Neural progenitor cell (in vitro differentiated cells): ENCODE measurements at regions not wholly inside any gene's neighbourhood (a gene's known extent, or its start where the extent isn't known, plus 50 kb on each side); places are given as distances from the start of the nearest gene placed in this dataset.

Experiments used
- EZH2 ChIP-seq: fragments of 200-600 bp; sonication (generic); IDR thresholded peaks from 2 replicates; pipeline ENCODE4 v1.6.1; 2017; ENCODE audit warnings: antibody characterized with exemption, mild to moderate bottlenecking, moderate library complexity
- EZH2phosphoT487 ChIP-seq: fragments of 200-600 bp; sonication (generic); IDR thresholded peaks from 2 replicates; pipeline ENCODE4 v1.6.1; 2017; ENCODE audit warnings: antibody characterized with exemption
- TF ChIP-seq, protein P1 (sequence below): fragments of 200-600 bp; sonication (generic); IDR thresholded peaks from 2 replicates; pipeline ENCODE4 v1.5.1; 2017; ENCODE audit warnings: antibody characterized with exemption, mild to moderate bottlenecking

DNA sequence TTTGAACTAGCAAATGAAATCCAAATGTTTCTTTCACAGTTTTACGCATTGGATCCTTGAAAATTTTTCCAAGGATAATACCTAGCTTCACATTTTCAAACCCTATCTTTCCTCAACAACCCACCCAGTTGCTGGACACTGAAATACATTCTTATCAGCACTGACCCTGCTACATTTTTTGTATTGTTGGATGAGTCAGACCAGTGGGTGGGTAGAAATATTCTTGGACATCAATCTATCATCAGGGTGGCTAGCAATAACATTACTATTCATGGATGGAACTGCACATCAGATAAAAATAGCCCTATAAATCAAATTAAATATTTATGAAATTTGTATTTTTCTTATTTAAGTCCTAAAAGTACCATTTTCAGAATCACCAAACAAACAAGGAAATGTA, 407.4 kb upstream of the IZUMO3 start:
- TF ChIP-seq, protein P1, sequence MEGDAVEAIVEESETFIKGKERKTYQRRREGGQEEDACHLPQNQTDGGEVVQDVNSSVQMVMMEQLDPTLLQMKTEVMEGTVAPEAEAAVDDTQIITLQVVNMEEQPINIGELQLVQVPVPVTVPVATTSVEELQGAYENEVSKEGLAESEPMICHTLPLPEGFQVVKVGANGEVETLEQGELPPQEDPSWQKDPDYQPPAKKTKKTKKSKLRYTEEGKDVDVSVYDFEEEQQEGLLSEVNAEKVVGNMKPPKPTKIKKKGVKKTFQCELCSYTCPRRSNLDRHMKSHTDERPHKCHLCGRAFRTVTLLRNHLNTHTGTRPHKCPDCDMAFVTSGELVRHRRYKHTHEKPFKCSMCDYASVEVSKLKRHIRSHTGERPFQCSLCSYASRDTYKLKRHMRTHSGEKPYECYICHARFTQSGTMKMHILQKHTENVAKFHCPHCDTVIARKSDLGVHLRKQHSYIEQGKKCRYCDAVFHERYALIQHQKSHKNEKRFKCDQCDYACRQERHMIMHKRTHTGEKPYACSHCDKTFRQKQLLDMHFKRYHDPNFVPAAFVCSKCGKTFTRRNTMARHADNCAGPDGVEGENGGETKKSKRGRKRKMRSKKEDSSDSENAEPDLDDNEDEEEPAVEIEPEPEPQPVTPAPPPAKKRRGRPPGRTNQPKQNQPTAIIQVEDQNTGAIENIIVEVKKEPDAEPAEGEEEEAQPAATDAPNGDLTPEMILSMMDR: no peak
- TF ChIP-seq EZH2phosphoT487 (no peak), EZH2 (no peak)
